GM21390 (cell line): ENCODE measurements at regions not wholly inside any gene's neighbourhood (a gene's known extent, or its start where the extent isn't known, plus 50 kb on each side); places are given as distances from the start of the nearest gene placed in this dataset.
"Not testable (repeated sequence)": the region's sequence is repeated elsewhere in the genome, so short reads cannot be mapped to it uniquely, and the experiment has no call there.

Experiments
- ATAC-seq: cut with Tn5 transposase; IDR thresholded peaks from one replicate; pipeline ENCODE4 v1.9.1; 2021; ENCODE audit not compliant: unreplicated experiment

- no peak for ATAC-seq
Measured at GRCh38 chr10:84845628-84846261, 517.4 kb downstream of the CCSER2 start.

GRCh38 chr10:84846658-84847316 is 518.4 kb downstream of the CCSER2 start:
- ATAC-seq: no peak

GRCh38 chr10:84848967-84849366 is 520.6 kb downstream of the CCSER2 start:
- ATAC-seq: no peak

- ATAC-seq: no peak
Measured at GRCh38 chr10:84850826-84851225, 522.4 kb downstream of the CCSER2 start.

GRCh38 chr10:84854439-84854838 is 526.0 kb downstream of the CCSER2 start:
- no peak for ATAC-seq

GRCh38 chr10:84860855-84861254 is 532.5 kb downstream of the CCSER2 start:
- no peak for ATAC-seq

GRCh38 chr10:84862551-84862950 is 534.2 kb downstream of the CCSER2 start:
- ATAC-seq: no peak

GRCh38 chr10:84863675-84864074 is 535.3 kb downstream of the CCSER2 start:
- no peak for ATAC-seq

- no peak for ATAC-seq
Measured at GRCh38 chr10:84876116-84876999, 548.0 kb downstream of the CCSER2 start.

- ATAC-seq: no peak
Measured at GRCh38 chr10:84879991-84880390, 551.6 kb downstream of the CCSER2 start.

- not testable (repeated sequence) for ATAC-seq
Measured at GRCh38 chr10:84881696-84882095, 553.3 kb downstream of the CCSER2 start.

GRCh38 chr10:84890706-84891105 is 562.3 kb downstream of the CCSER2 start:
- no peak for ATAC-seq

GRCh38 chr10:84891631-84892030 is 563.2 kb downstream of the CCSER2 start:
- no peak for ATAC-seq

- ATAC-seq: no peak
Measured at GRCh38 chr10:84895541-84895940, 567.2 kb downstream of the CCSER2 start.

- ATAC-seq: no peak
Measured at GRCh38 chr10:84896909-84897308, 568.5 kb downstream of the CCSER2 start.

GRCh38 chr10:84899268-84899667 is 570.9 kb downstream of the CCSER2 start:
- no peak for ATAC-seq

- no peak for ATAC-seq
Measured at GRCh38 chr10:84900141-84900540, 571.8 kb downstream of the CCSER2 start.

GRCh38 chr10:84901885-84902284 is 573.5 kb downstream of the CCSER2 start:
- no peak for ATAC-seq

GRCh38 chr10:84902553-84902952 is 574.2 kb downstream of the CCSER2 start:
- ATAC-seq: no peak

- ATAC-seq: no peak
Measured at GRCh38 chr10:84903320-84903719, 574.9 kb downstream of the CCSER2 start.

GRCh38 chr10:84907461-84908009 is 579.1 kb downstream of the CCSER2 start:
- no peak for ATAC-seq

GRCh38 chr10:84908491-84908890 is 580.1 kb downstream of the CCSER2 start:
- ATAC-seq: no peak
